HG03521 (cell line): ENCODE measurements at regions not wholly inside any gene's neighbourhood (a gene's known extent, or its start where the extent isn't known, plus 50 kb on each side); places are given as distances from the start of the nearest gene placed in this dataset.

Source experiments
- ATAC-seq: cut with Tn5 transposase; IDR thresholded peaks from one replicate; pipeline ENCODE4 v1.9.1; 2021; ENCODE audit warnings: mild to moderate bottlenecking, moderate library complexity; ENCODE audit not compliant: unreplicated experiment

DNA sequence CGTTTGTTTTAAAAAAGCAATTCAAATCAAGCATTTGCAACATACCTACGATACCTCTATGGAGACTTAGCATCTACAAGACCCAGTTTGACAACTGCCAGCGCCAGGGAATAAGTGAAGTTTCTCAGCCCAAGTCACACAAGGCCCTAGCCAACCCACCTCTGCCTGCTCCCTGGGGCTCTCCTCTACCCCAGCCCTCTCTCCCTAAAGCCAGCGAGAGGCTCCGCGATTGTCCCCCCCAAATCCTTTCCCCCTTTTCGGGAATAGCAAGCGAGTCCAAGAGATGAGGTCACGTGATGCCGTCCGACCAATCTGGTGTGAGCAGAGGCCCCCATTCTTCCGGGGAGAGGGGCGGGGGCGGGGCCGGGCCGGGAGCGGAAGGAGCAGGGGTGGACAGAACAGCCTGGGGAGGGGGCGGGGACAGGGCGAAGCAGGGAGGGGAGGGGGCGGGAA, 102.2 kb upstream of the RAB6C start:
- ATAC-seq = peak; percentile 69

DNA sequence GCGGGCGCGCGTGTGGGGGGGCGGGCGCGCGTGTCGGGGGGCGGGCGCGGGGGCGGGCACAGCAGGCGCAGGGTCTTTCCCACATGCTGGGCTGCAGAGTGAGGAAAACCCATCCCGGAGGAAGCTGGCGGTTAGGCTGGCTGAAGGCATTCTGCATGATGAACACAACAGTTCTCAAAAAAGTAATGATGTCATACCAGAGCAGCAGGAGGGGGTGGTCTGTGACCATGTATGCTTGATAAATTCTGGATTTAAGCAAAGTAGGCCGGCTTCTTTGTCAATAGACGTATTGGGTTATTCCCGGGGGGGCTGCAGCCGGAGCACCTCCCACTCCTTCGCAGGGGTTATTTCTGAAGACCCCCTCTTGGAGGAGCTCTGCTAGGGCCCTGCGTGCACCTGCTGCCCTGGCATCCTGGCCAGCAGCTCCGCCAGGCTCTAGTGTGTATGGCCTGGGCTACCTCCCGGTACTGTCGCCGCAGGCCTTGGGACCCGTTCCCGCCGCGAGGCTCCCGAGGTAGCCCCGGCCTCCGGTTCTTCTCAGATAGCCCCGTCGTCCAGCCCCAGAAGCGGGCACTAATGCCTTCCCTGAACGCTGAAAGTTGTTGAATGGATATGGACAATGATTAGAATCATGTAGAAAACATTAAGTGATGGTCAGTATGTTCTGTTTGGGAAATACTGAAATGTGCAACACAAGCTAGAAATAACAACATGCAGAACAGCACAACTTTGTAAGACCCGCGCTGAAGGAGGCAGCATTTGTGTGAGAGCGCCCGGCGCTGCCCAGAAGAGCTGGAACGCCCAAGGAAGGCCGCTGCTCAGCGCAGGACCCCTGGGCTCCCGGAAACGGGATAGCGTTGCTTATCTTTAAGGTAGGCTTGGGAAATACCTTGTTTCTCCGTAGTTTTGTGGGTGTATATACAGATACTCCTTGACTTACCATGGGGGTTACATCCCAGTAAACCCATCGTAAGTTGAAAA, 101.4 kb upstream of the RAB6C start:
- peak; percentile 31 for ATAC-seq

DNA sequence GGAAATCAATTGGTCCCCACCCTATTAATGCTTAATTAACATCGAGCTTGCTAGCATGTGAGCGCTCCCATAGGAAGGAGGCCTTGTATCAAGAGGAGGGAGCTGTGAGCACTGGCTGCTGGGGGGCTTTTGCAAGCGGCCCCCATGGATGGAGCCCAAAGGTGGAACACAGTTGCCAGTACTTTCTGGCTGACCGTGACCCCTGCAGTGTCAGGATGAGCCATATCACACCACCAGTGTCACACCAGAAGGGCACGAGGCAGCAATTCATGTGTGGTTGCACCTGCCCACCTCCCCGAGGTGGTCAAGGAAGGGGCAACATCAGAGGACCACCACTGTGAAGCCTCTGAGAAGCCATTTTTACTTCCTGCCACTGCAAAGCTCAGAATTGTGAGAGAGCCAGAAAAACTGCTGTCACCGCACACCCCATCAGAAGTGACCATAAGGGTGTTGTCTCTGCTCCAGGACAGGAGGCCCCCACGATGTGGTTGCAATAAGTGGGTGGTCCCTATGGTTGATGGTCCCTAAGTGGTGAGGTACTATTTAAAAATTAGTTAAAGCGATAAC, 99.8 kb upstream of the RAB6C start:
- ATAC-seq = no peak

DNA sequence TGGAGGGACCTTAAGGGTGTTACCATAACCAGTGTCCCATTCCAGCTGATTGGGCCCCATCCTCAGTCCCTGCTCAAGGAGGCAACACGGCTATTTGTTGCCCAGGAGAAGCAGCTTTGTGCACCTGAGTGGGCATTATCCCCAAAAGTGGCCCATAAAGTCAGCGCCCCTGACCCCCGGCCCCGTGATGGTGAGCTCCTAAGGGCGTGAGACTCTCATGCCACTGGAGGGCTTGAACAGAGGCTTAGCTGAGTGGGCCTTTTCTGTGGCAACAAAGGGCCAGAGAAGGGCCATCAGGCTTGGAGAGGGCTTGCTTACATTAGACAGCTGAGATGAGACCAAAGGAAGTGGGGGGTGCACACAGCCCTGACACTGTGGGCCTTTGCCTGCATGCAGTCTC, 99.2 kb upstream of the RAB6C start:
- ATAC-seq = no peak

DNA sequence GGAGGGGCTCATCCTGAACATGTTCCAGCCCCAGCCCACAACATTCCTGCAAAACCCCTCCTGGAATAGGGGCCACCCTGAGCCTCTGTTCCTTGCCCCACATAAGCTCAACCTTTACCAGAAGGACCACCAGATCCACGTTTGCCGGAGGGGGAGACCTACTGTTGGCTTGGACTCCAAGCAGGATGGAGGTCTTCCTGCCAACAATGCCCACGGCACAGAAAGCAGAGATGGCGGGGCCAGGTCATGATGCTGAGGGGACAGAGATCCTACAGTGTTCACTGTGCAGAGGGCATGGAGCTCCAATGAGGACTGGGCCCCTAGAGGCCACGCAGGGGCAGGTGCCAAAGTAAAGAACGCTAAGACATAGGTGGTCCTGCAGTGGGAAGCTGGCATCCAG, 98.5 kb upstream of the RAB6C start:
- no peak for ATAC-seq

DNA sequence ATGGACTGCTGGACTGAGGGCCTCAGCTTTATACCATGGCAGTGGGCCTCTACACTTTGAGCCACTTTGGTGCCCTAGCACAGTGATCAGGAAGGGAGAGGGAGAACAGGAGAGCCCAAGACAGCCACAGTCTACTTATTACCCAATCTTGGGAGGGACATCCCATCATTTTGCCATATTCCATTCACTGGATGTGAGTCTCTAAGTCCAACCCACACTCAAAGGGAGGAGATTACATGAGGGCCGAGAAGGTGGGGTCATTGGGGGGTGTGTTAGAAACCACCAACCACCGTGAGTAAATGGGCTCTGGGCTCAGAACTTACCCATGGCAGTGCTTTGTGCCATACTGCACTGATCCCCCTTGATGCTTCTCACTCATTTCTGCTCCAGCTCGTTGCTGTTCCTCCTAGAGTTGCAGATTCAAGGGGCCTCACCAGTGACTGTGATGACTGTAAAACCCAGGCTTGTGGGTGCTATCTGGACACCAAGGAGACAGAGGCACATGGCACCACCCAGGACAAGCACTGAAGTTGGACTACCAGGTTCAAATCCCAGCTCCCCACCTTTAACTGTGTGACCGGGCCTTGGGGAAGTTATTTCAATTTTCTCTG, 97.6 kb upstream of the RAB6C start:
- no peak for ATAC-seq

DNA sequence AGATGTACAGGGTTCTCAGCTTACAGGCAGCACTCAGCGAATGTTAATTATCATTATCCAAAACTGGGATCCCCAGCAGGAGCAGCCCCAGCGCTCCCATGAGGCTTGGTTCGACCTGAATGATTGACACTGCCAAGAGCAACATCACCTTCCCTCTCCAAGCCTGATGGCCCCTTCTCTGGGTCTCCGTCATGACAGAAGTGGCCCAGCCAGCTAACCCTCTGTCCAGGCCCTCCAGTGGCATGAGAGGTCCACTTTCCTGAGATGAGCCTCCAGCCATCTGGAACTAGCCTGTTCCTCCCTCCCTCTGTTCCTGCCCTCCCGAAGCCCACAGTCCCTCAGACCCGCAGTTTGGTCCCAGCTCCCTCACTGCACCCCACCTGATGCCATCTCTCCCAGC, 97.0 kb upstream of the RAB6C start:
- no peak for ATAC-seq

DNA sequence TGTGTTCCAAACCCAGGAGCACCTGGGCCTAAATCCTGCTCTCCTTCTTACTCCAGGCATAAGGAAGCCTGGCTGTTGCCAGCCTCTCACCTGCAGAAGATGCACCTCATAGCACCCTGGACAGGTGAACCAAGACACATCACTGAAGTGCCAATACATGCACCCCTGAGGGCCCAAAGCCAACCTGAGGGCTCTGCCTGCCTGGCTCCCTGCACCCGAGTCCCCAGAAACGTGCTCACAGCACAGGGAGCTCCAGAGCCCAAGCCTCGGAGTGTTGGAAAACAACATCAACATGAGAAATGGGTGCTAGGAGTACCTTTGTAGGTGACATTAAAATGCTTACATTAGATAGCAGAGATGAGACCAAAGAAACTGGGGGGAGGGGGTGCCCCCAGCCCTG, 96.3 kb upstream of the RAB6C start:
- no peak for ATAC-seq

DNA sequence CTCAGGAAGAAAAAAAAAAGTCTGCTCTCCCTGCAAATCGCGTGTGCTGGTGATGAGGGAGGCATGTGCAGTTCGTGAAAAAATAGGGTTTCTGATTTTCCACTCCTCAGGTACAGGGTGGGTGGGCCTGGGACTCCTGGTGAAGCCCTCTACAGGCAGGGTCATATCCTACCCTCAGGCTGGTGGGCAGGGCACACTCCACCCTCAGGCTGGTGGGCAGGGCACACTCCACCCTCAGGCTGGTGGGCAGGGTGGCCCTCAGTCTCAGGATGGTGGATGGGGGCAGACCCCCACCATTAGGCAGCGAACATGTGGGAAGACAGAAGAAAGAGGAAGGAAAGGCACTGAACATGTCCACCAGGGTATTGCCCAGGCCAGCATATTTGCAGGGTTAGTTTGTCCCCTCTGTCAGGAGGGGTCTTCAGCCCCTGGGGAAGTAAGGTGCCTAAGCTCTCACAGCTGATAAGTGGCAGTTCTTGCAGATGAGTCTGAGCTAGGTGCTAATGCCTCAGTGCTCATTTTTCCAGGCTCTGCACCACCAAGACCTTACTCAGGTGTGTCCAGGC, 95.2 kb upstream of the RAB6C start:
- no peak for ATAC-seq

DNA sequence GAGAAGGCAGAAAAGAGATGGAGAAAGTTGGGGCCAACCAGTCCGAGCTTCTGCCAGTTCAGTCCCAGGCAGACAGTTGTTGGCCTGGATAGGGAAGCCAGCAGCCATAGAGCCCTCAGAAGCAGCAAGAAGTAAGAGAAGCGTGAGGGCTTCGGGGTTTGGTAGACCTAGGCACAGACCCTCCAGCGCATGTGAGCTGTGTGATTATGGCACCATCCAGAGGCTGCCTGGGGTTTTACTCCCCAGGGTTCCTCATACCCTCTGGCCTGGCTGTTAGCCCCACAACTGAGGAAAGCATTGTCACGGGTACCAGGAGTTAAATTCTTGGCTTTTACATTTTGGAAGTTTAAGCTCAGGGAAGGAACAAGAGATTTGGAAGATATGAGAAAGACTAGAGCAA, 93.7 kb upstream of the RAB6C start:
- no peak for ATAC-seq

DNA sequence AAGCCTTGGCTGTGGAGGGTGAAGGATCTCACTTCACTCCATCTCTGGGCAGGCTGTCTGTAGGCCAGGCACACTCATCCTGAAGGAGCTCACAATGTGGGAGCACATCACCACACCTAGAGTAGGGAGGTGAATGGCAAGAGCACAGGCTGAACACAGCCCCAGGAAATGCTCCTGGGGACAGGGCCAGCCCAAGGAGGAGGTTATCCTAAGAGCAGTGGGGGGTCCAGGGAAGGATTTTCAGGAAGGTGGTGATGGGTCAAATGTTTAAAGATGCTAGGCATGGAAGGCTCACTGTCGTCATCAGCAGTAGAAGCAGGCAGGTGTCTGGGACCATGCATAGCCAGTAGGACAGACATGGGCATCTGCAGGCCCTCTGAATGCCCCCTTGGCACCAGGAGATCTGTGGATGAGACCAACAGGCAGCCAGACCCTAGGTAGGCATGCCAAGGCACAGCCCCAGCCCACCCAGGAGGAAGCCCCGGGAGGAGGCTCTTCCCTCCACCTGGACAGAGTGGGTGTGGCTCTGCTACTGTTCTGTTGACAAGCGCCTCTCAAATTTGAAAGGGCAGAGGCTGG, 91.7 kb upstream of the RAB6C start:
- ATAC-seq = no peak

DNA sequence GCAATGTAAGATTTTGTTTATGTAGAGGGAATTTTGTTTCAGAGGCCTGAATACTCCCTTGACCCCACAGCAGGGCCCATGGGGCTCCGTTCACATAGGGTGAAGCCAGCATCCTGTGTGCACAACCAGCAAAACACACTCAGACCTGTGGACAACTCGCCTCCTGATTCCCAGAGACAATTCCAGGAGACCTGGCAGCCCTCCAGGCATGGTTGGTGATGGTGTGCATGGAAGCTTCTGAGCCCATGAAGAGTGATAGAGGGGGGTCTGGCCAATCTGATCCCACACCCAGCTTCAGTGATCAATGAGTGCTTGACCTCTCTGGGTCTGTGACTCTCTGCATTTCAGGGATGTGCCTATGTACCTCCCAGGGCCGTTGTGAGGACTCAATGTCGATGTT, 91.0 kb upstream of the RAB6C start:
- ATAC-seq = no peak

DNA sequence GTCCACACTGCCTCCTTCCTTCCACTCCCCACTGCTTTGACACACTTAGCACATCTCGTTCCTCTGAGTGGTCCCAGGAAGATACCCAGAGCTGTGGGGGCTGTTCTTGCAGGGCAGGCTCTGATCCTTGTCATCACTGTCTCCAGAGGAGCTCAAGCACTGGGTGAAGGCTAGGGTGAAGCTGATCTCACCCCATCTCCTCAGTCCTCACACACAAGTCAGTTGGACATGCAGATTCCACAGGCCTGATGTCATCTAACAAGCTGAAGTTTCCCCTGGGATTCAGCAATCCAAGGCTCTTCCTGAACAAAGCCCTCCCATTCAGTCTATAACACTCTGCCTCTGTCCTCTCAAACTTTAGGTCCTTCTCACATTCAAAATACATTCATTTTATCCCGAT, 90.6 kb upstream of the RAB6C start:
- ATAC-seq = no peak

DNA sequence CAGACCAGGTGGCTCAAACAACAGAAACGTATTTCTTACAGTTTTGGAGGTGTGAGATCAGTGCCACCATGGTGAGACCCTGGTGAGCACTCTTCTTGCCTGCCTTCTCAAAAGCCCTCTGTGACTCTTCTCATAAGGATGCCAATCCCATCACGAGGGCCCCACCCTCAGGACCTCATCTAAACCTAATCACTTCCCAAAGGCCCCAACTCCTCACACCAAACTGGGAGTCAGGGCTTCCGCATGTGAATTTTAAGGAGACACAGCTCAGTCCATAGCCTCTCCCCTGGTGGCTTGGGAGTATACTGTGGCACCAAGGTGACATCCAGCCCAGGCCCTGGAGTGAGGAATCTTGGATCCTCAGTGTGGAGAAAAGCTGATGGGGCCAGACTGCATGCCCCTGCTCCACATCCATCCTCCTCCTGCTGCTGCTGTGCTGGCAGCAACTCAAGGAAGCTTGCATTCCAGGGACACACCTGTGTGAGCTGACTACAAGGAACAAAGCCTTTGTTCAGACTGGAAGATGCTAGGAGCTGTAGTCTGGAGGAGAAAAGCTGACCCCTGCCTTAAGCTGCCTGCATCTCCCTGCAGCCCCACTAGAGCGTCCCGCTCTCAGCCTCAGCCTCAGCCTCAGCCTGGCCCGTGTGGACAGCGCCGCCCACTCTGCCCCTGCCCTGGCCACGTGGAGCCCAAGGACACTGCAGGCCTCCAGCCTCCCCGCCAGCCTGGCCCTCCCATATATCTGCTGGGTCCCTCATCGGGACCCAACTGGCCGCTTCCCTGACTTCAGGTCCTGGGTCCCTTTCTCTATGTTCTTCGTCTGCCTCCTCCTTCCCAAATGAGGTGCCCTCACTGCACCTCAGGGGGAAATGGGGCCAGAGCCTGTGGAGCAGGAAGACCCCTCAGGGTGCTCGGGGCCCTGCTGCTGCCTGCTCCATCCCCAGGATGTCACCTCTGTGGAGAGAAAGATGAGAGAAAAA, 87.8 kb upstream of the RAB6C start:
- ATAC-seq = no peak

DNA sequence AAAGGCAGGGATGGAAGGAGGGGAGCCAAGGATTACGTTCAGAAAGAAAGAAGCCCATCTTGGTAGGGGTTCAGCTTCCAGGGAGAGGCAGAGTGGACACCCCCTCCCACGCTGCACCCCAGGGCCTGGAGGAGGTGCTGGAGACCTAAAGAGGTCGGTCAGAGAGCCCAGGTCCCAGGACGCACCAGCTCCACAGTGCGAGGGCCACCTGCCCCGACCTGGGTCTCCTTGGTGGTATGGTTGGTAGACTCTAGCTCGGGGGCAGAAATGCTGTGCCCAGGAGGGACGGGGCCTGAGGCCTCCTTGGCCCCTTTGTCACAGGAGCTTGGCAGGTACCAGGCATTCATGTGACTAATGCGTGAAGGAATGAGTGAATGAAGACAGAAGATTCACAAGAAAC, 87.1 kb upstream of the RAB6C start:
- ATAC-seq = no peak

DNA sequence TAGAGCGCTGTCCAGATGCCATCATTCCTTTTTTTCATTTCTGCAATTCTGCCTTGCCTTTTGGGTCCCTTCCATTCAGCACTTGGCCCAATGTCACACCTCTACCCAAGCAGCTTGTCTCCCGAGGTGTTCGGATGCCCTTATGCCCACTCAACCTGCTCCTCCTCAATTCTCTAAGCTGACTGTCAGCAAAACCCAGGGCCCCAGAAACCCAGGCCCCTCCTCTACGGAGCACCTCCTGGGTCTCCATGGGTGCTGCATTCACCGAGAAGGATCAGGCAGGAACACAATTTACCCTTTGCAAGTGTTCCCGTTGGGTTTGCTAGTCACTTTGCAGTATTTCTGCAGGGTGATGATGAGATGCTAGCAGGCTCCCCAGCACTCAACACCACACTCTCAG, 86.7 kb upstream of the RAB6C start:
- ATAC-seq = no peak

DNA sequence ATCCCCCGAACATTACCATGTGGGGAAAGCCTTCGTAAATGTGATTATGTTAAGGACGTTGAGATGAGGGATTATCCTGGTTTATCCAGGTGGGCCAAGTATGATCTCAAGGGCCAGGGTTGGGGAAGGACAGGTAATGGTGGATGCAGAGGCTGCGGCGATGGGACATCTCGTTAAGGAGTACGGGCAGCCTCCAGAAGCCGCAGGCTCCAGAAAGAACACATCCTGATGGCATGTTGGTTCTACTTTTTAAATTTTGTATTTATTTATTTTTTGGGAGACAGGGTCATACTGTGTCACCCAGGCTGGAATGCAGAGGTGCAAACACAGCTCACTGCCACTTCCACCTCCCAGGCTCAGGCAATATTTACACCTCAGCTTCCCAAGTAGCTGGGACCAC, 86.2 kb upstream of the RAB6C start:
- no peak for ATAC-seq

DNA sequence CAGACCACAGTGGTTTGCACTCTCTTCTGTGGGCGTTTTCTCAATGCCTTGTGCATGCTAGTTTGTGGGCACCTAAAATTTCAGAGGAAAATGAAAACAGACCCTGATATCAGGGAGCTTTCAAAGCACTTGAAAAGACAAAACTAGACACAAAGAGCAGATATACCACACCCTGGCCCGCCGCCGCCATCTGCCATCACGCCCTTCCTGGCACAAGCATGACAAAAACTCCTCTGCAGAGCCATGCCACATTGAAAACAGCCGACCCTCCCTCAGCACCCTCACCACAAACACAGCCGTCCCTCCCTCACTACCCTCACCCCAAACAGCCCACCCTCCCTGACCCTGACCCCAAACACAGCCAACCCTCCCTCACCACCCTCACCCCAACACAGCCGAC, 84.8 kb upstream of the RAB6C start:
- no peak for ATAC-seq

DNA sequence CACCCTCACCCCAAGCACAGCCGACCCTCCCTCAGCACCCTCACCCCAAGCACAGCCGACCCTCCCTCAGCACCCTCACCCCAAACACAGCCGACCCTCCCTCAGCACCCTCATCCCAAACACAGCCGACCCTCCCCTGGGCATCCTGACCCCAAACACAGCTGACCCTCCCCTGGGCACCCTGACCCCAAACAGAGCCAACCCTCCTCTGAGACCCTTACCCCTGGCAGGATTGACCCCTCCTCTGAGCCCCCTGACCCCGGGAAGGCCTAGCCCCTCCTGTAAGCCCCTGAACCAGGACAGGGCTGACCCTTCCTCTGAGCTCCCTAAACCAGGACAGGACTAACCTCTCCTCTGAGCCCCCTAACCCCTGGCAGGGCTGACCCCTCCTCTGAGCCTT, 84.4 kb upstream of the RAB6C start:
- ATAC-seq = no peak

DNA sequence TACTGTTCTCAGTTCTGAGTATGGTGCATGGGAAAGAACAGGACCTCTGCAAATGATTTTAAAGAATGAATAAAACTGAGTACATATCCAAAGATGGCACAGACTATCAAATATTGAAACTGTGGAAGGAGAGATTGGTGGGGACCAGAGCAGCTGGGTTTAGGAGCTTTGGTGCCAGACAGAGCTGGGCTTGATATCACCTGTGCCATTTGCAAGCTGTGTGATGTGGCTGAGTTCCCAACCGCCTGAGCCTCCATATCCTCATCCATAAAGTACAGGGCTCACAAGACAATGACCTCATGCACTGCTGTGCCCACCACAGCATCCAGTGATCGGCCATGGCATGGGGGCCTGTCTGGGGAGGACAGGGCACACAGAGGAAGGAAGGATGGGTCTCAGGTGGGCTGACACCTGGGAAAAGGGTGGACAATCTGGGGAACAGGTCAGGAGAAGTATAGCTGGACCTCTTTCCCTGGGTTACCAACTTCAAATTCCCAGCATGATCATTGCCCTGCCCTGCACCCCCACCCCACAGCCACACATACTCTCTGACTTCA, 83.9 kb upstream of the RAB6C start:
- ATAC-seq = no peak
